ENCODE measurements at regions not wholly inside any gene's neighbourhood (a gene's known extent, or its start where the extent isn't known, plus 50 kb on each side); places are given as distances from the start of the nearest gene placed in this dataset.

GRCh38 chr4:180120068-180120467 is 2123.1 kb upstream of the TENM3 start:
- TF ChIP-seq POLR2A (IDR thresholded peaks at IDR 0.05; ENCODE audit: low read depth) (no peak), EP300 (IDR thresholded peaks at IDR 0.05) (no peak)
- TF ChIP-seq, protein P1, sequence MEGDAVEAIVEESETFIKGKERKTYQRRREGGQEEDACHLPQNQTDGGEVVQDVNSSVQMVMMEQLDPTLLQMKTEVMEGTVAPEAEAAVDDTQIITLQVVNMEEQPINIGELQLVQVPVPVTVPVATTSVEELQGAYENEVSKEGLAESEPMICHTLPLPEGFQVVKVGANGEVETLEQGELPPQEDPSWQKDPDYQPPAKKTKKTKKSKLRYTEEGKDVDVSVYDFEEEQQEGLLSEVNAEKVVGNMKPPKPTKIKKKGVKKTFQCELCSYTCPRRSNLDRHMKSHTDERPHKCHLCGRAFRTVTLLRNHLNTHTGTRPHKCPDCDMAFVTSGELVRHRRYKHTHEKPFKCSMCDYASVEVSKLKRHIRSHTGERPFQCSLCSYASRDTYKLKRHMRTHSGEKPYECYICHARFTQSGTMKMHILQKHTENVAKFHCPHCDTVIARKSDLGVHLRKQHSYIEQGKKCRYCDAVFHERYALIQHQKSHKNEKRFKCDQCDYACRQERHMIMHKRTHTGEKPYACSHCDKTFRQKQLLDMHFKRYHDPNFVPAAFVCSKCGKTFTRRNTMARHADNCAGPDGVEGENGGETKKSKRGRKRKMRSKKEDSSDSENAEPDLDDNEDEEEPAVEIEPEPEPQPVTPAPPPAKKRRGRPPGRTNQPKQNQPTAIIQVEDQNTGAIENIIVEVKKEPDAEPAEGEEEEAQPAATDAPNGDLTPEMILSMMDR (IDR thresholded peaks at IDR 0.05) = no peak

All from esophagus muscularis mucosa (tissue), 4 donors.